ENCODE measurements at regions not wholly inside any gene's neighbourhood (a gene's known extent, or its start where the extent isn't known, plus 50 kb on each side); places are given as distances from the start of the nearest gene placed in this dataset.

DNA sequence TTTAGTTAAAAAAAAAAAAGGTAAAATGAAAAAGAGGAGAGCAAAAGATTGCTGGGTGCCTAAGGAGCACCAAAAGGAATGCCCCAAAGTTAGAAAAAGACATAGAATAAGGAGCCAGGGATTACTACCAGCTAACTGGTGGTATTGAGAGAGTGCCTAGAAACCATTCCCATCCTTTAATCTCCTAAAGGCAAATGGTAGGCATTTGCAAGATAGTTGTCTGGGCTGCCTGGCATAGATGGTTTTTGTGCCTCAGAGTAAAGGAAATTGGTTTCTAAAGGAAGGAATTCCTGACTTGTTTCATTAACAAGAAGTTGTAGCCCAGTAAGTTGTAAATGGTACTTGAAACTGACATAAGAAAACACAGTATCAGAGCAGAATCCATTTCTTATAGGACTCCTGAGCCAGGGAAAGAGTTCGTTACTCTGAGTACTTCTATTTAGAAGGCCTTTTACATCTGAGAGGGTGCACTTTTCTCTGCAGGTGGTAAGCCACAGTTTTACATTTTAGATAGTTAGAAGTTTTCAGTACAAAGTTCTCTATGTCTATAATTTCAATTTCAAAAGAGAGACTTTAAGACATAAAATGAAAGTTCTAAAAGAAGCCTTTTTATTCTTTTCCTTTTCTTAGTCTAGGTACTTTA lies 92.6 kb downstream of the OLFM4 start:
- no peak for DNase-seq (ENCODE audit: low read depth)
- no peak for TF ChIP-seq CTCF (conservative IDR thresholded peaks at IDR 0.05; ENCODE audit: low read depth, low read length)
- no peak overlapping the region for H3K4me3 ChIP-seq (ENCODE audit: low read length)

GRCh38 chr13:53121919-53122318 lies 93.3 kb downstream of the OLFM4 start:
- DNase-seq (ENCODE audit: low read depth), result no peak
- H3K4me3 ChIP-seq (ENCODE audit: low read length), result no peak overlapping the region

GRCh38 chr13:53123536-53123935 lies 94.9 kb downstream of the OLFM4 start:
- H3K4me3 ChIP-seq (ENCODE audit: low read length), result no peak overlapping the region
- DNase-seq (ENCODE audit: low read depth), result no peak
- TF ChIP-seq CTCF (conservative IDR thresholded peaks at IDR 0.05; ENCODE audit: low read depth, low read length), result no peak

More at GRCh38 chr13:53121919-53122318, 93.3 kb downstream of the OLFM4 start:
- no peak for TF ChIP-seq CTCF (conservative IDR thresholded peaks at IDR 0.05; ENCODE audit: low read depth, low read length)

DNA sequence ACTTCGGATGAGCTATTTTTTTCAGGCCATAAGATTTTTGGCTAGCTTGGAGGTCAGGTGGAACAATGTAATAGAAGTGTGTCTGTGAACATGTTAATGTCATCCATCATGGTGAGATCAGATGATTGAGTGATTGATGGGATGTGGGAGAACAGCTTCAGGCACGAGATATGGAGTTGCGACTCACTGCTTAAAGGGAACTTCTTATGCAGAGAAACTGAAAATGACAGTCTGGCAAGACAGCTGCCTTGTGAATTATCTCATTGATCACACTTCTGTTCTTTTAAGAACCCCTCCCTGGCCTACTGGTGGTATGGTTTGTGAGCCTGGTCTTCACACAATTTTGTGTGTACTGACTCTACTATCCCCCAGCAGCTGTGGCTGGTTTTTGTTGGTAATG lies 96.0 kb downstream of the OLFM4 start:
- no peak overlapping the region for H3K4me3 ChIP-seq (ENCODE audit: low read length)
- DNase-seq (ENCODE audit: low read depth), result no peak
- TF ChIP-seq CTCF (conservative IDR thresholded peaks at IDR 0.05; ENCODE audit: low read depth, low read length), result no peak

DNA sequence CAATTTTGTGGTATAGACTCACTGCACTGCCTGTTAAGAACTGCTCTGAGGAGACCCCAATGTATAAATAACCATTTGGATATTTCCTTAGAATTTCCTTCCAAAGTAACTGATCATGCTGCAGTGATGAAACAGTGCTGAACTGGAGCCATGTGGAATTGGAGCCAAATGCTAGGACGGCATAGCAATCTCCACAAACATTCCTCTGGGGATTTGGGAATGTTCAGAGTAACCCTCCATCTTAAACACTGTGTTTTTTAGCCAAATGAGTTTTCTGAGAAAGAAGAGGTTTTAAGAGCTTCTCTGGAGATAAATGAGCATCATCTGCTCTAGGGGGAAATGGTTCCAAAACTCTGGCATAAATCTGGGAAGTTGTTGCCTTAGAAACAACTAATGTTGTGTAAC lies 98.2 kb downstream of the OLFM4 start:
- no peak overlapping the region for H3K4me3 ChIP-seq (ENCODE audit: low read length)
- no peak for TF ChIP-seq CTCF (conservative IDR thresholded peaks at IDR 0.05; ENCODE audit: low read depth, low read length)
- no peak for DNase-seq (ENCODE audit: low read depth)

DNA sequence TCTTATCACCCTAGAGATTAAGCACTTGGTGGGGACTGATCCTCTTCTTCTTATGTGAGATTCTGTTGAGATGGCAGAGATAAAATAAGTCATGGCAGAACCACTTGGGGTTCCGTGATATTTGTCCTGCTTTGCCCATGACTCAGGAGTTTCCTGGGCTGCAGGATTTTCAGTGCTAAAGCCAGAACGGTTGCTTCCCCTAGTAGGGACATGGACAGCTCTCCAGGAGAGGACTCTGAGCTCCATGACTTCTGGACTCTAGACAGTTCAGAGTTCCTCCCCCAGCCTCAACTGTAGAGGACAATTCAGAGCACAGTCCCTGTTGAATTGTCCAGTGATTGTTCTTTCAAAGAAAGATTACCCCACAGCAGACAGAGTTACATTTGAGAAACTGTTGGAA lies 98.8 kb downstream of the OLFM4 start:
- DNase-seq (ENCODE audit: low read depth), result no peak
- no peak for TF ChIP-seq CTCF (conservative IDR thresholded peaks at IDR 0.05; ENCODE audit: low read depth, low read length)
- no peak overlapping the region for H3K4me3 ChIP-seq (ENCODE audit: low read length)

- no peak for TF ChIP-seq CTCF (conservative IDR thresholded peaks at IDR 0.05; ENCODE audit: low read depth, low read length)
- DNase-seq (ENCODE audit: low read depth), result no peak
- H3K4me3 ChIP-seq (ENCODE audit: low read length), result no peak overlapping the region
Measured at GRCh38 chr13:53129864-53130393, 101.3 kb downstream of the OLFM4 start.

Measured in retinal pigment epithelial cell (primary cell).